ENCODE measurements at regions not wholly inside any gene's neighbourhood (a gene's known extent, or its start where the extent isn't known, plus 50 kb on each side); places are given as distances from the start of the nearest gene placed in this dataset.

DNA sequence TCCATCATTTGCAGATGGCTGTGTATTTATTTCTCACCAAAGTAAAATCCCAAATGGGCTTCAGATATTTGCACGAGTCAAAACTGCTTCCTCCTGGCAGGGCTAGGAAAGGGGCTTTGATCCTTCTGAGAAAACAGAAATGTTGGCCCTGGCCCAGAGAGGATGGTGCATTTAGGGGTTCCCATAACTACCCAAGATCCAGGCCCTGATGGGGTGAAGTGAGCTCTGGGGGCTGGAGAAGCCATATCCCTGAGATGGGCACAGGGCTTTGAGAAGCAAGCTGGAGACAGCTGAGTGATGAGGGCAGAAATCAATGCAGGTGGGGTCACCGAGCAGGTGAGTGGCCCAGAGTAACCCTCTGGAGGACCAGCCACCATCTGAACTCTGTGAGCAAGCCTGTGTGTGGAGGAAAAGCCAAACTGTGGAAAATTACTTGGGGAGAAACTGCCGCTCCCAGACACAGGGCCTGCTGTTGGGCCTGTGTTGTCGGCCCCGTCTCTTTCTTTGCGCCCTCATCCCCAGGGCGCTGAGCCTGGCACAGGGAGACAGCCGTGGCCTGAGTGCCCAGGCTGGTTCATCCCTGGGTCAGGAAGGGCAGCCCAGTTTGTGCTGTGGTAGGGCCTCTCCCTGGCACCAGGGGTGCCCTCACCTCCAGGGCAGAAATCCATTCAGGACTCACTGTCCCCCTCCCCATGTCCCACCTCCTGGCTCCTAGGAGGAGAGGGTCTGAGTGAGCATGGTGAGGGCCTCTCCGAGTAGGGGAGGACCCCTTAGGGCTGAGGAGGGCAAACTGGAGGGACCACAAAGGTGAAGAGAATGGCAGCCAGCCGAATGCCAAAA is 167.8 kb upstream of the HAAO start:
- H3K9ac ChIP-seq (ENCODE audit: control insufficient read depth, insufficient read depth, low read length) = no peak overlapping the region
- no peak overlapping the region for H2AFZ ChIP-seq (ENCODE audit: control insufficient read depth, low read depth, low read length)
- CTCF ChIA-PET = no interaction called here
- no peaks in the 10 kb centered on the region for H3K9me3 ChIP-seq (replicated peaks; ENCODE audit: control insufficient read depth, insufficient read depth, low read length)
- SMC1A ChIA-PET (ENCODE audit: uncharacterized antibody, unreplicated experiment) = no interaction called here
- no TSS peak for BruUV-seq (replicated peaks)
- RAD21 ChIA-PET (ENCODE audit: unreplicated experiment) = no interaction called here
- no peak for TF ChIP-seq FOXM1 (IDR thresholded peaks at IDR 0.05; ENCODE audit: low read depth, low read length)
- TF ChIP-seq PKNOX1 (IDR thresholded peaks at IDR 0.05) = no peak
- TF ChIP-seq DPF2 (IDR thresholded peaks at IDR 0.05) = no peak
- H3K79me2 ChIP-seq (ENCODE audit: control insufficient read depth, insufficient read depth, low read length) = no peaks in the 10 kb centered on the region
- 51% methylated on average over 10 of the region's 10 CpGs for whole genome bisulfite sequencing (ENCODE audit: insufficient coverage, insufficient replicate concordance, low lambda C conversion rate, missing lambda C conversion rate)
- no peak overlapping the region for H3K4me2 ChIP-seq (ENCODE audit: control insufficient read depth, insufficient read depth)
- POLR2A ChIA-PET = interaction anchor here (1.1 kb wide), 1 partner anchor 267 kb away, joined by 3 read pairs; no protein-coding TSS in a partner anchor
- H3K27me3 ChIP-seq (replicated peaks in 1 of 2; ENCODE audit: control insufficient read depth in 2 of 2, insufficient read depth in 2 of 2, low read length in 1 of 2) = peaks cover 0 to 2% of the 10 kb centered on the region in 2 experiments; a peak in 2 of 4 replicates
- no peak for FAIRE-seq
- H4K20me1 ChIP-seq (ENCODE audit: control insufficient read depth, insufficient read depth) = no peaks in the 10 kb centered on the region
- H3K36me3 ChIP-seq (ENCODE audit: control insufficient read depth in 2 of 2, insufficient read depth in 2 of 2, low read length in 1 of 2) = no peaks in the 10 kb centered on the region
- no peak overlapping the region for H3K27ac ChIP-seq (ENCODE audit: control insufficient read depth, insufficient read depth)
- H3K4me1 ChIP-seq (ENCODE audit: control insufficient read depth, insufficient read depth, low read length) = peaks cover 10% of the 10 kb centered on the region
- no peak for DNase-seq (ENCODE audit: low read depth, low spot score)
- in situ Hi-C loops (cut with MboI) (no loop called here), intact Hi-C loops (cut with micrococcal nuclease; ENCODE audit: unreplicated experiment) (no loop called here)
- H3K4me3 ChIP-seq = no peak overlapping the region
- ATAC-seq = no peak

- ATAC-seq (no peak), DNase-seq (ENCODE audit: low read depth, low spot score) (no peak), FAIRE-seq (no peak)
- ChIA-PET SMC1A (ENCODE audit: uncharacterized antibody, unreplicated experiment) (interaction anchor here (0.9 kb wide), 1 partner anchor 526 kb away, joined by 4 read pairs; no protein-coding TSS in a partner anchor), RAD21 (ENCODE audit: unreplicated experiment) (no interaction called here), POLR2A (interaction anchor here (1.1 kb wide), 1 partner anchor 267 kb away, joined by 3 read pairs; no protein-coding TSS in a partner anchor), CTCF (interaction anchor here (0.7 to 1.5 kb wide), 2 partner anchors 15 to 100 kb away, joined by 3 read pairs; no protein-coding TSS in a partner anchor)
- no peak overlapping the region for H3K27ac ChIP-seq (ENCODE audit: control insufficient read depth, insufficient read depth)
- no peaks in the 10 kb centered on the region for H4K20me1 ChIP-seq (ENCODE audit: control insufficient read depth, insufficient read depth)
- no peak overlapping the region for H2AFZ ChIP-seq (ENCODE audit: control insufficient read depth, low read depth, low read length)
- intact Hi-C loops (cut with micrococcal nuclease; ENCODE audit: unreplicated experiment) (no loop called here), in situ Hi-C loops (cut with MboI) (no loop called here)
- TF ChIP-seq, protein P1, sequence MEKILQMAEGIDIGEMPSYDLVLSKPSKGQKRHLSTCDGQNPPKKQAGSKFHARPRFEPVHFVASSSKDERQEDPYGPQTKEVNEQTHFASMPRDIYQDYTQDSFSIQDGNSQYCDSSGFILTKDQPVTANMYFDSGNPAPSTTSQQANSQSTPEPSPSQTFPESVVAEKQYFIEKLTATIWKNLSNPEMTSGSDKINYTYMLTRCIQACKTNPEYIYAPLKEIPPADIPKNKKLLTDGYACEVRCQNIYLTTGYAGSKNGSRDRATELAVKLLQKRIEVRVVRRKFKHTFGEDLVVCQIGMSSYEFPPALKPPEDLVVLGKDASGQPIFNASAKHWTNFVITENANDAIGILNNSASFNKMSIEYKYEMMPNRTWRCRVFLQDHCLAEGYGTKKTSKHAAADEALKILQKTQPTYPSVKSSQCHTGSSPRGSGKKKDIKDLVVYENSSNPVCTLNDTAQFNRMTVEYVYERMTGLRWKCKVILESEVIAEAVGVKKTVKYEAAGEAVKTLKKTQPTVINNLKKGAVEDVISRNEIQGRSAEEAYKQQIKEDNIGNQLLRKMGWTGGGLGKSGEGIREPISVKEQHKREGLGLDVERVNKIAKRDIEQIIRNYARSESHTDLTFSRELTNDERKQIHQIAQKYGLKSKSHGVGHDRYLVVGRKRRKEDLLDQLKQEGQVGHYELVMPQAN (conservative IDR thresholded peaks at IDR 0.05) = no peak
- TF ChIP-seq SMAD1 (IDR thresholded peaks at IDR 0.05; ENCODE audit: low read depth, partially characterized antibody) (no peak), SIX5 (IDR thresholded peaks at IDR 0.05; ENCODE audit: low read depth, low read length, severe bottlenecking) (no peak), ZNF217 (IDR thresholded peaks at IDR 0.05) (no peak)
- H3K4me2 ChIP-seq (ENCODE audit: control insufficient read depth, insufficient read depth) = no peak overlapping the region
- H3K4me1 ChIP-seq (ENCODE audit: control insufficient read depth, insufficient read depth, low read length) = peaks cover 10% of the 10 kb centered on the region
- no peak overlapping the region for H3K9ac ChIP-seq (ENCODE audit: control insufficient read depth, insufficient read depth, low read length)
- WGBS (ENCODE audit: insufficient coverage, insufficient replicate concordance, low lambda C conversion rate, missing lambda C conversion rate) = 11% methylated on average over 8 of the region's 8 CpGs
- H3K4me3 ChIP-seq = no peak overlapping the region
- H3K27me3 ChIP-seq (replicated peaks in 1 of 2; ENCODE audit: control insufficient read depth in 2 of 2, insufficient read depth in 2 of 2, low read length in 1 of 2) = peaks cover 0 to 2% of the 10 kb centered on the region in 2 experiments; a peak in 3 of 4 replicates
- H3K79me2 ChIP-seq (ENCODE audit: control insufficient read depth, insufficient read depth, low read length) = no peaks in the 10 kb centered on the region
- BruUV-seq (replicated peaks) = no TSS peak
- H3K36me3 ChIP-seq (ENCODE audit: control insufficient read depth in 2 of 2, insufficient read depth in 2 of 2, low read length in 1 of 2) = no peaks in the 10 kb centered on the region
- no peaks in the 10 kb centered on the region for H3K9me3 ChIP-seq (replicated peaks; ENCODE audit: control insufficient read depth, insufficient read depth, low read length)
Observed at GRCh38 chr2:42959234-42960001, 167.0 kb upstream of the HAAO start.
